ENCODE measurements at regions not wholly inside any gene's neighbourhood (a gene's known extent, or its start where the extent isn't known, plus 50 kb on each side); places are given as distances from the start of the nearest gene placed in this dataset.

DNA sequence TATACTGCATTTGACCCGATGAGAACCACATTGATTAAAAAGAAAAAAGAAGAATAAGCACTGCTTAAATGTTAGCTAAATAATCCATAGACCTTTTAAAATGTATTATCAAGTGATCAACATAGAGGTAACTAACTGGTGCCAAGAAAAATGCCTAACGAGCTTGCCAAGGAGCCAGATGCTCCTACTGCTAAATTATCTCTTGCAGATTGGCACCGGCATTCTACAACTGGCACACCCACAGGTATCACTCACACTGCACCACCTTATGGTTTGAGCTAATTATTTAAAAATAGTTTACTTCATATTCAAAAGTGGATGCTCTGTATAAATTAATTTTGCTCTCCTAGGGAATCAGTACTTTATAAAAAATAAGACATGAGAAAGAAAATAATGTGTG, 341.6 kb upstream of the CDH7 start:
- DNase-seq (ENCODE audit: low read depth), result no peak

- no peak for DNase-seq (ENCODE audit: low read depth)
These were observed 347.3 kb upstream of the CDH7 start for GRCh38 chr18:65403534-65403933.

- DNase-seq (ENCODE audit: low read depth), result no peak
These were observed 351.7 kb upstream of the CDH7 start for GRCh38 chr18:65399091-65399490.

- DNase-seq (ENCODE audit: low read depth), result no peak
These were observed 352.3 kb upstream of the CDH7 start for GRCh38 chr18:65398347-65399075.

DNA sequence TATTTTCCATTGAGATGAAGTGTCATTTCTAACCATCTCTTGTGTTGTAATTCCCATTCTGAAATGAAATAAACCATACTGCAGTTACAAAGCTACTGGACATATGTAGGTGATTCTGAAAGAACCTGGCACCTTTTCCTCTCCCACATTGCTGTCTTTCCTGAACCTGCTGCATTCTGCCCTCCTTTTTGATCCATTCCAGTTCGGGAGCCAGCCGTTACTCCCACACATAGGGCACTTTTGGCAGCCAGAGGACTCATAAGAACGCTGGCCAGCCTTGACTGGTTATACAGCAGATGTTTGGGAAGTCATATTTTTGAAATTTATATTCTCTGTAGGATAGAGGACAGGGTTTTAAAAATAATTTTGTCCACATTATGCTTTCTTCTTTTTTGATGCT, 369.8 kb upstream of the CDH7 start:
- DNase-seq (ENCODE audit: low read depth), result no peak

DNA sequence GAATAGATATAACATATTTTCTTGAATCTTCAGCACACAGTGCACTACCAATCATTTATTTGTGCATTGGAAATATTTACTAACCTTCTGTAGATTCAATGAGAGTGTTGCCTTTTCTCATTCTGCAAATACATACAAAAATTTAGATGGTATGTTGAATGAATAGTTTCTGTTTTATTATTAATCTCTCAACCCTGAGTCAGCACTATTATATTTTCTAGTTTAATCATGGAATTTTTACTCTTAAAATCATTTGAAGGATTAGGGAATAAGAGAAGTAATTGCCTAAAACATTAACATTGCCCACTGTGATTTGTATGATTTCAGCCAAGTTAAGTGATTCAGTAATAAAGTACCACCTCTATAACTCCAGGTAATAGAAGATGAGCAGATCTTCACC, 370.2 kb upstream of the CDH7 start:
- DNase-seq (ENCODE audit: low read depth), result no peak

- no peak for DNase-seq (ENCODE audit: low read depth)
These were observed 377.9 kb upstream of the CDH7 start for GRCh38 chr18:65372904-65373303.

GRCh38 chr18:65365245-65365980, 385.4 kb upstream of the CDH7 start:
- DNase-seq (ENCODE audit: low read depth), result no peak

- no peak for DNase-seq (ENCODE audit: low read depth)
These were observed 386.7 kb upstream of the CDH7 start for GRCh38 chr18:65363911-65364632.

DNA sequence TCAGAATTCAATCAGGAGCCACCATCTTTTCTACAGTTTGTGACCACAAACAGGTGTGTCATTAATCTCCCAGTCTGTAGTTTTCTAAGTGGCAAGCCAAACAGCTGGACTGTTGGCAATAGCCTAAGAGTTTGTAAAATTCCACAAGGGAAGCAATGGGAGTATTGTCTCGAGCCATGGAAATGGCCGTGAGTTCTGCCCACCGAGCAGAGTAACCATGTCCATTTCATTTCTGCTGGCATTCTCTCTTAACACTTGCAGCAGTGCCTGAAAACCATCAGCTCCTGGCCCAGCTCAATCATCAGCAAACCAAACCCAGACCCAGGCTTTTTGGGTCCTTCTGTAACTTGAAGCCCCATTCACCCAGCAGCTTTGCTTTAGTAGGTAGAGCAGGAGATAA, 387.8 kb upstream of the CDH7 start:
- no peak for DNase-seq (ENCODE audit: low read depth)

DNA sequence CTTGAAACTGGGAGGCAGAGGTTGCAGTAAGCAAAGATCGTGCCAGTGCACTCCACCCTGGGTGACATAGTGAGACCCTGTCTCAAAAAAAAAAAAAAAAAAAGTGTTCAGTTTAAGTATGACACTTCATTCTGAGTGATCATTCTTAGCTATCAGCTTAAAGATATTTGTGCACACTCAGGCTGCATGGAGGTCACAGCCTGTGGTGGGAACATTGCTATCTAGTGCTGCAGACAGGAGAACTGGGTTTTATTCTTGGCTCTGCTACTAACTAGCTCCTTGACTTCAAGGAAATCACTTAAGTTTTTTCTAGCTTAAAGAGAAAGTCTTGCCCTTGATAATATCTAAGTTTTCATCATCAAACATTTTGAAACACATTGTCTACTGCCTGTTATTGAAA, 391.3 kb upstream of the CDH7 start:
- DNase-seq (ENCODE audit: low read depth), result no peak

DNA sequence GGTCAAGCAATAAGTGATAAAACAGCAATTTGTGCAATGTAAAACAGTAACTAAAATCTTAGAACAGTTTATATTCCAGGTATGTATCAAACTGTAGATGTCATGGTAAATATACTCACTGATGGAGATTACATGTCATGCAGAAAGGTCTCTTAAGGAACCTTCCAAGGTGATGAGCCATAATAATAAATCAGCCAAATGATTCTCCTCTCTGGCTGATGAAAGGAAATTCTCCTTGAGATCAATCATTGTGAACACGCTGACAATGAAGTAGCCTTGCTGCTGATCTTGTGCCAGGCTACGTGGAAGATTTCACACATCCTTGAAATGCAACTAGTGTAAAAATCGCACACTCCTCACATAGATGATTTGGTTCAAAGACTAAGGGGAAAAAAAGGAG, 392.5 kb upstream of the CDH7 start:
- DNase-seq (ENCODE audit: low read depth), result no peak

DNA sequence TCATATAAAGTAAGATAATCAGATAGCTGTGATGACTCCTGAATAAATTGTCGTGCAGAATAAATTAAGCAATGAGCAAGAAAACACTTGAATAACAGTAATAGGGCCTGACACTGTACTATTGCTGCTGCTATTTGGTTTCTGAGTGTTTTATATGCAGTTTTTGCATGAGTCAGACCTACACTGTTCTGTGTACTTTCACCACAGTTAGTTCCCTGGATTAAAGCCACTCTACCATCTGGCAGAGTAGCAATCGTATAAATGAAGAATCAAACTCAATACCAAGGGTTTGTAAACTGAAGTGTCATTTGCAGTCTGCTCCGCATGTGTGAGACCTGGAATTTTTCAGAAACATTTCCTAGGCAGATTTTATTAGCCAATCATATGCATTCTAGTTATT, 398.6 kb upstream of the CDH7 start:
- DNase-seq (ENCODE audit: low read depth), result no peak

DNA sequence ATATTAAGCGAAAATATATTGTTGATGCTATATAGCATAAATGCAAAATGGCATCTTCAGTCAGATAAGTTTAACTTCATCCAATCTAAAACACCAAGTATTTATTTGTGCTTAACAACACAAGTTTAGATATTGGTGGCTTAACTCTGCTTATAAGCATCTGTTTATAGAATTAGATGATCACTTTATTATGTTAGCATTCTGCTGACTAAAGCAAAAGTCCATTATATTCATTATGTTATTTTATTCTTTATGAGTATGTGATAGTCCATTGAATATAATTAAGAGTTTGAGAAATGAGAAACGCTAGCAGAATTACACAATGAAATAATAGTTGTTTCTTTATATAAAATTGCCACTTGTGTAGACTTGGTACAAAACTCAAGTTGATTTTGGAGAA, 401.2 kb upstream of the CDH7 start:
- no peak for DNase-seq (ENCODE audit: low read depth)

DNA sequence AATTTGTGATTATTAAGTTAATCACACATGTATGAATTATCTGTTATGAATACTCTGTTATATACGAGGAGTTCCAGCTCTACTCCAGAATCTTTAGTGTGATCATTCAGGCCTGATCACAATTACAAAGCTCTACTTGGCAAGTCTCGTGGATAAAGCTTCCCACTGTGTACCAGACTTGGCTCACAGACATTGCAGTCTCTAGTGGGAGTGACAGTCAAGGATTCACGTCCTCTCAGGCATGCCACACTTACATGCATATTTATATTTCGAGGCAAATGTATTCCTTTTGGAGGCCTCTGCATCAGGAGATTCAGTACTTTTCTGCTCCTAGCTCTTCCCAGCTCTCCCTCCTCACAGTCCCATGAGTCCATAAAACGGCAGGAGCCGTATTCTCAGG, 403.4 kb upstream of the CDH7 start:
- no peak for DNase-seq (ENCODE audit: low read depth)

GRCh38 chr18:65346086-65346485, 404.7 kb upstream of the CDH7 start:
- DNase-seq (ENCODE audit: low read depth), result no peak

DNA sequence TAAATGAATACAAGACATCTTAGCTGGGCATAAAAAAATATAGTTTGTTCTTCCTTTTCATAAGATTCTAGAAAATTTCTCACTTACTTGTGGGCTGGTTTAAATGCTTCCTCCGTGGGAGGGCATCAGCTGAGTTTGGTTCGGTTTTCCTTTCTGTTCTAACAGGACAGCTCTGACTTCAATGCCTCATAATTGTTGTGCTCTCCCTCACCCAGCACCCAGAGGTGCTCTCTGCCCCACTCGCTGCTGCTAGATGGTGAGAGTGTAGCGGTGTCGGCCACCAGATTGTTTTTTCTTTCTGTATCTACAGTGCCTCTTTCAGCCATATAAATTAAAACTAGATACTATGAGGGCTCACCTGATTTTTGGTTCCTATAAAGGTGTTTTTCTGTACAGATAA, 407.2 kb upstream of the CDH7 start:
- no peak for DNase-seq (ENCODE audit: low read depth)

DNA sequence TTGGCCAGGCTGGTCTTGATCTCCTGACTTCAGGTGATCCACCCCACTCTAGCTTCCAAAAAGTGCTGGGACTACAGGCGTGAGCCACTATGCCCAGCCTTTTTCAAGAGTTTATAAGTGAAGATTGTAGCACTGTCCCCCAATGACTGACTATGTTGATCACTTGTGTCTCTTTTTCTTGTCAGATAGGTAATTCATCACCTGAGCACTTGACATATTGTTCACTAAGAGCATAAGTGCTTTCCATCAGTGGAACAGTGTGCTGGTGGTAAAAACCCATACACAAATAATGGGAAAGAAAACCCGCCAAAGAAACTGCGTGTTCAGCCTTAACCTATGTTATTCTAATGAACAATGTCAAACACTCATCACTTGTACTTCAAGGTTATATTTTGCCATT, 414.4 kb upstream of the CDH7 start:
- DNase-seq (ENCODE audit: low read depth), result no peak

- no peak for DNase-seq (ENCODE audit: low read depth)
These were observed 421.8 kb upstream of the CDH7 start for GRCh38 chr18:65329010-65329409.

- DNase-seq (ENCODE audit: low read depth), result no peak
These were observed 424.0 kb upstream of the CDH7 start for GRCh38 chr18:65326805-65327204.

- no peak for DNase-seq (ENCODE audit: low read depth)
These were observed 427.9 kb upstream of the CDH7 start for GRCh38 chr18:65322895-65323294.

DNA sequence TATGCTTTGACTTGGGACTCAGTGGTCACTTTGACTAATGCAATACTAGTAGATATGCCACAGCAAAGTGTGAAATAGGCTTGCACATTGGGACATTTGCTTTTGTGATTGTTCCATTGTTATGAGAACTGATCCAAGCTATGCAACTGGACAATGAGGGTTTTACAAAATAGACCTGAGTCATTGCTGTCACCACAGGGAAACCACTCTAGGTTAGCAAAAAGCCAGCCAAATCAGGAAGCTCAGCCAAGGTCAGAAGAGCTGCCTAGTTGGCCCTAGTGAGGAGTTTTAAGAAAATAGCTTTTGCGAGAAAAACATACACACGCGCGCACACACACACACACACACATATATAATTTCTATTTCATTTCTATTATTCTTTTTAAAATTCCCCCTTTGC, 452.4 kb upstream of the CDH7 start:
- DNase-seq (ENCODE audit: low read depth), result no peak

DNA sequence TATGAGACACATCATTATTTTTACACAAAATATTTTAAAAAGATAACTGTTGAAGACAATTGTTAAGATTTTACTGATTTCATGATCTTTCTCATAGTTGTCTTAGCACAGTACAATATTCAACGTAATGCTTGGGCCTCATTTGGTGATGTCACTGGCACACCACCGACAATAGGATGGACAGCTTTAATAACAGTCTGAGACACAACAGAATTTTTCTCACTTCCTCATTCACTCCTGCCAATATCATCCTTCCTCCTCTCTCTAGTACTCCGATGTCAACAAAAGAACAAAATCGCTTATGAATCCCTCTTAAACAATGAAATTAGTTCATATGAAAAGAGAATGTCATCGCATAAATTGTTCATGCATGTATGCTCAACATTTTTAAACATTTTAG, 461.9 kb upstream of the CDH7 start:
- DNase-seq (ENCODE audit: low read depth), result no peak

Data from ELR (cell line).